Neural crest cell (in vitro differentiated cells): ENCODE measurements at regions not wholly inside any gene's neighbourhood (a gene's known extent, or its start where the extent isn't known, plus 50 kb on each side); places are given as distances from the start of the nearest gene placed in this dataset. TPM values are rescaled to one million over a fixed set of nuclear protein-coding genes. Genes with fewer than 3 reads are reported as not detected.

Experiments used
- DNase-seq: peaks from one replicate; pipeline ENCODE4 v3.0.0; 2021; ENCODE audit warnings: low read depth, mixed read lengths, low spot score
- H3K27ac Mint-ChIP-seq: one replicate; pipeline ENCODE4 v1.8.0; 2021; ENCODE audit warnings: mild to moderate bottlenecking, mixed read lengths; ENCODE audit not compliant: unreplicated experiment
- H3K27me3 Mint-ChIP-seq: 2 replicates; pipeline ENCODE4 v1.8.0; 2021; ENCODE audit warnings: low read depth, mild to moderate bottlenecking, mixed read lengths
- H3K36me3 Mint-ChIP-seq: 2 replicates; pipeline ENCODE4 v1.8.0; 2021; ENCODE audit warnings: low read depth, mild to moderate bottlenecking, mixed read lengths
- H3K4me1 Mint-ChIP-seq: 2 replicates; pipeline ENCODE4 v1.8.0; 2021; ENCODE audit warnings: mixed read lengths
- H3K4me3 Mint-ChIP-seq: one replicate; pipeline ENCODE4 v1.8.0; 2021; ENCODE audit warnings: mild to moderate bottlenecking, mixed read lengths
- H3K9me3 Mint-ChIP-seq: 2 replicates; pipeline ENCODE4 v1.8.0; 2021; ENCODE audit warnings: mixed read lengths
- CTCF ChIP-seq: fragments of 200-600 bp; sonication (generic); conservative IDR thresholded peaks from 2 replicates; pipeline ENCODE4 v1.5.0; 2021; ENCODE audit warnings: antibody characterized with exemption, mild to moderate bottlenecking
- microRNA-seq: library from miRNA; unstranded; fragments of <30 nt; microRNA quantifications from one replicate; pipeline ENCODE4, GENCODE V29; 2020

GRCh38 chr1:37423810-37424209, 50.6 kb upstream of the ZC3H12A start:
- Mint-ChIP-seq H3K27me3 (peaks cover 59% of the 10 kb centered on the region), H3K4me1 (no peaks in the 10 kb centered on the region), H3K4me3 (no peak overlapping the region), H3K27ac (no peak overlapping the region), H3K36me3 (no peaks in the 10 kb centered on the region), H3K9me3 (no peaks in the 10 kb centered on the region)
- no peak for TF ChIP-seq CTCF
- no peak for DNase-seq

- no peak for TF ChIP-seq CTCF
- Mint-ChIP-seq H3K4me1 (no peaks in the 10 kb centered on the region), H3K27me3 (peaks cover 59% of the 10 kb centered on the region), H3K4me3 (no peak overlapping the region), H3K9me3 (no peaks in the 10 kb centered on the region), H3K36me3 (no peaks in the 10 kb centered on the region), H3K27ac (no peak overlapping the region)
- no peak for DNase-seq
Observed at GRCh38 chr1:37424523-37424922, 49.9 kb upstream of the ZC3H12A start.

Small RNAs in the stretch of these regions (microRNA-seq; reads per million reads assigned to microRNA genes)
- gene MIR4255, result not detected
